ENCODE measurements at regions not wholly inside any gene's neighbourhood (a gene's known extent, or its start where the extent isn't known, plus 50 kb on each side); places are given as distances from the start of the nearest gene placed in this dataset.

DNA sequence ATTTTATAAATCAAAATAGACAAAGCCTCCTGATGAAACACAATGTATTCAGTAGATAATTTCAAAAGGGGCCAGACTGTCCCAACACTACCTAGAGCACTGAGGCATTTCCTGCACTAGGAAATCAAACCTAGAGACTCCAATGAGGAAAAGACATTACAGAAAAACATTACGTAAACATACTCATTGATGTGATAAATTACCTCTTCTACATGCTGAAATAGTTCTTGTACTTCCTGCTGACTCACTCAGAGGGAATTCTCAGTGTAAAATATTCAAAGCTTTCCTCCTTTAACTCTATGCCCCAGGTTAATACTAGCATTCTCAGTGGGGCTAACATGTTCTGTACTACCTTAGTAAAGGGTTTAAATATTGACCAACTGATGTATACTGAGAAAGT, 178.0 kb downstream of the ESM1 start:
- DNase-seq (no peak), ATAC-seq (peak in 1 of 4 donors; percentile 58)
- Histone ChIP-seq H3K9me3 (no peaks in the 10 kb centered on the region), H3K36me3 (no peaks in the 10 kb centered on the region), H3K4me1 (peaks cover 0 to 12% (median 0%) of the 10 kb centered on the region in 12 donors), H3K4me3 (no peak overlapping the region), H3K27ac (no peak overlapping the region), H3K27me3 (no peaks in the 10 kb centered on the region)
- intact Hi-C loops (cut with DNase I): no loop called here
- TF ChIP-seq POLR2A (IDR thresholded peaks at IDR 0.05): no peak
- TF ChIP-seq, protein P1, sequence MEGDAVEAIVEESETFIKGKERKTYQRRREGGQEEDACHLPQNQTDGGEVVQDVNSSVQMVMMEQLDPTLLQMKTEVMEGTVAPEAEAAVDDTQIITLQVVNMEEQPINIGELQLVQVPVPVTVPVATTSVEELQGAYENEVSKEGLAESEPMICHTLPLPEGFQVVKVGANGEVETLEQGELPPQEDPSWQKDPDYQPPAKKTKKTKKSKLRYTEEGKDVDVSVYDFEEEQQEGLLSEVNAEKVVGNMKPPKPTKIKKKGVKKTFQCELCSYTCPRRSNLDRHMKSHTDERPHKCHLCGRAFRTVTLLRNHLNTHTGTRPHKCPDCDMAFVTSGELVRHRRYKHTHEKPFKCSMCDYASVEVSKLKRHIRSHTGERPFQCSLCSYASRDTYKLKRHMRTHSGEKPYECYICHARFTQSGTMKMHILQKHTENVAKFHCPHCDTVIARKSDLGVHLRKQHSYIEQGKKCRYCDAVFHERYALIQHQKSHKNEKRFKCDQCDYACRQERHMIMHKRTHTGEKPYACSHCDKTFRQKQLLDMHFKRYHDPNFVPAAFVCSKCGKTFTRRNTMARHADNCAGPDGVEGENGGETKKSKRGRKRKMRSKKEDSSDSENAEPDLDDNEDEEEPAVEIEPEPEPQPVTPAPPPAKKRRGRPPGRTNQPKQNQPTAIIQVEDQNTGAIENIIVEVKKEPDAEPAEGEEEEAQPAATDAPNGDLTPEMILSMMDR (IDR thresholded peaks at IDR 0.05): no peak
- 57 to 70% (median 62%) methylated on average over 1 of the region's 1 CpG for WGBS, 4 donors

DNA sequence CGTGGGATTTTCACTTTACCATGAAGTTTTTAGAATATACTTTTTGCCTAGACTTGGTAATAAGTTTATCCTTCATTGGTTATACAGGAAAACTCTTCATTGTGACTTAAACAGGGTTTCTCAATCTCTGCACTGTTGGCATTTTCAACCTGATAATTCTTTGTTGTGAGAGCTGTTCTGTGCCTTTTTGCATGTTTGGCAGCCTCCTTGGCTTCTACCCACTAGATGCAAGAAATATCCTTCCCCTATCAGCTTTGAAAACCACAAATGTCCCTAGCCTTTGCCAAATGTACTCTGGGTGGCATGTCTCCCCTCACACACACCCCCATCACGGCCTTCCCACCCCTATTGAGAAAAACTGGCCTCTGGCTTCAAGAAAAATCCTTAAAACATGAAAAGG, 180.9 kb downstream of the ESM1 start:
- DNase-seq (no peak), ATAC-seq (no peak)
- Histone ChIP-seq H3K4me1 (peaks cover 0 to 12% (median 0%) of the 10 kb centered on the region in 12 donors), H3K4me3 (no peak overlapping the region), H3K36me3 (no peaks in the 10 kb centered on the region), H3K27me3 (no peaks in the 10 kb centered on the region), H3K27ac (no peak overlapping the region), H3K9me3 (no peaks in the 10 kb centered on the region)
- intact Hi-C loops (cut with DNase I): no loop called here
- no peak for TF ChIP-seq POLR2A (IDR thresholded peaks at IDR 0.05)
- TF ChIP-seq, protein P1 (IDR thresholded peaks at IDR 0.05): no peak
- WGBS, 4 donors: 77 to 85% (median 83%) methylated on average over 2 of the region's 2 CpGs

DNA sequence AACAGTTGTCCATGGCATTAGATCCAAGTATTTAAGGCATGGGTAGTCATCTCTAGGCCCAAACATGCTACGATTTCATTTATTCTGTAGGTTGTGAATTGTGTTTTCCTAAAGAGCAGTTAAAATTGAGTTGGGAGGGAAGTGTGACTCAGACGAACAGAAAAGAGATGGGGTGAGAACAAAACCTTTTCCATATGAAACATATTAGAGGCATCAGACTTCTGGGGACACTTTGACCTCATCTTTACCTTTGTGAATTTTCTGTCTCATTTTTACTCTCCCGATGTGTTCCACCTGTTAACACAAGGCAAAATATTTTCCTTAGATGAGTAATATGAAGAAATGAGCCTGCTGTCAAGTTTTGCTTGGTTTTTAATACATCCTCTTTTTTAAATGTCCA, 181.3 kb downstream of the ESM1 start:
- intact Hi-C loops (cut with DNase I): no loop called here
- ATAC-seq (peak in 1 of 4 donors; percentile 36), DNase-seq (no peak)
- Histone ChIP-seq H3K27ac (peak overlapping the region in 1 of 12 donors; percentile 11), H3K27me3 (no peaks in the 10 kb centered on the region), H3K4me1 (peaks cover 0 to 12% (median 0%) of the 10 kb centered on the region in 12 donors), H3K9me3 (no peaks in the 10 kb centered on the region), H3K36me3 (no peaks in the 10 kb centered on the region), H3K4me3 (no peak overlapping the region)
- 65 to 89% (median 83%) methylated on average over 3 of the region's 3 CpGs for WGBS, 4 donors
- TF ChIP-seq, protein P1 (IDR thresholded peaks at IDR 0.05): no peak
- no peak for TF ChIP-seq POLR2A (IDR thresholded peaks at IDR 0.05)

DNA sequence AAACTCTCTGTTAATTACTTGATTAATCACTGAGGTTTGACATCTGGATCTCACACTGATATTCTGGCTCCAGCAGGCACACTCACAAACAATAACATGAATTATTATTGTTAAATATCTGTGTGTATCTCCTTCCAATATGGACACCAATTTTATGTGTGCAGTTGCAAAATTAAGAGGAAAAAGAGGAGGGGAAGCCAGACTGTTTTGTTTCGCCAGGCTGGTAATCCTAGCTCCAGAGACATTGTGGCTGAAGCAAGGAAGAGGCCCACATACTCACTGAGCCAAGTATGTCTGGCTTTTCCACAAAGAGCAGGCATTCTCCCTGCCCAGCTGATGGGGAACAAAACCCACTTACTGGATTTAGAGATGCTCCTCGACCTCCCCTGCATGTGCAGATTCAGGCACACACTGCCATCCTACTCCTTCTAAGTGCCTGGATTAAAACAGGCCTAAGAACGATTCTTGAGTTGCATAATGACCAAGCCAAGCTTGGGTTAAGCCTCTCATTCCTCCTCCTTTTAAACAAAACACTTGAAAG, 181.9 kb downstream of the ESM1 start:
- Histone ChIP-seq H3K27me3 (no peaks in the 10 kb centered on the region), H3K36me3 (no peaks in the 10 kb centered on the region), H3K4me1 (peaks cover 0 to 12% (median 0%) of the 10 kb centered on the region in 12 donors), H3K4me3 (no peak overlapping the region), H3K27ac (peak overlapping the region in 2 of 12 donors; percentile 7 to 11), H3K9me3 (no peaks in the 10 kb centered on the region)
- intact Hi-C loops (cut with DNase I): no loop called here
- TF ChIP-seq, protein P1 (IDR thresholded peaks at IDR 0.05): no peak
- no peak for TF ChIP-seq POLR2A (IDR thresholded peaks at IDR 0.05)
- DNase-seq: no peak
- peak in 1 of 4 donors; percentile 43 for ATAC-seq
- WGBS, 4 donors: 71 to 83% (median 75%) methylated on average over 3 of the region's 3 CpGs
